Fibroblast of upper back skin (primary cell): ENCODE measurements at regions not wholly inside any gene's neighbourhood (a gene's known extent, or its start where the extent isn't known, plus 50 kb on each side); places are given as distances from the start of the nearest gene placed in this dataset.

ENCODE experiments used
- DNase-seq: peaks from one replicate; pipeline ENCODE4 v3.0.0-alpha.2; 2013

GRCh38 chr6:48713612-48714011, 602.6 kb upstream of the PTCHD4 start:
- DNase-seq: no peak

GRCh38 chr6:48706310-48706709, 595.3 kb upstream of the PTCHD4 start:
- DNase-seq: no peak

- DNase-seq: no peak
Measured at GRCh38 chr6:48701572-48701971, 590.6 kb upstream of the PTCHD4 start.

- DNase-seq: no peak
Measured at GRCh38 chr6:48695872-48696271, 584.9 kb upstream of the PTCHD4 start.

- no peak for DNase-seq
Measured at GRCh38 chr6:48691420-48691819, 580.4 kb upstream of the PTCHD4 start.

- DNase-seq: no peak
Measured at GRCh38 chr6:48689498-48689897, 578.5 kb upstream of the PTCHD4 start.

GRCh38 chr6:48678390-48678789, 567.4 kb upstream of the PTCHD4 start:
- no peak for DNase-seq

DNA sequence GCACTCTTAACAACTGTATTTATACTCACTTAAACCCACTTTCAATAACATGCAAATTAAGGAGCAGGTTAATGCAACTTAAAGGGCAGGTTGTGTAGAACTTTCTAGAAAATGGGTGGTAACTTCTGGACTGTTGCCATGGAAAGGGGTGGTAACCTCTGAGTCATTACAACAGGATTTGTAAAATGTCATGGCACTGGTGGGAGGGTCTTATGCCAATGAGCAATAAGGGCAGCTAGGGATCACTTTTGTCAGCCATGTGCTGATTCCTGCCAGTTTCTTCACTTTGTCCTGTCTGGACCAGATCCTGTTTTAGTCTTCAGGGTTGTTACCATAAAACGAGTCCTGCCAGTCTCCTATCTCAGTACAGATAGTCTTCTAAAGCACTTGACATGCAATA, 560.5 kb upstream of the PTCHD4 start:
- DNase-seq: no peak

DNA sequence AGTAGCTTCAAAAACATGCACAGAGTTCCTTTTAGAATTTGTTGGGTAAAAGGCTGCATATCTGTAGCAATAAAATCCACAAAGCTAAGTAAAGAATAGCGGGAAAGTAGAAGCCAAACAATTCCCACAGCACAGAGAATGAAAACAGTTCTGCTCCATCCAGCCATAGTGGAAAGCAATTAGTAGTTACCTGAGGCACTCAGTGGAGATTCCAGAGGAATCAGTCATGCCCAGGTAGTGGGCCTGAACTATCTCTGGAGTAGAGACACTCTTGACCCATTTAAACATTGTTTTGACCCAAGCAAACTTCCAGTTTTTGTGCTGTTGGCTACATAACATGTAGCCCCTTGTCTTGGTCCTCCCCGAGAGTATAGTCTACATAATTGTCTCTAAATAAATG, 559.5 kb upstream of the PTCHD4 start:
- no peak for DNase-seq

DNA sequence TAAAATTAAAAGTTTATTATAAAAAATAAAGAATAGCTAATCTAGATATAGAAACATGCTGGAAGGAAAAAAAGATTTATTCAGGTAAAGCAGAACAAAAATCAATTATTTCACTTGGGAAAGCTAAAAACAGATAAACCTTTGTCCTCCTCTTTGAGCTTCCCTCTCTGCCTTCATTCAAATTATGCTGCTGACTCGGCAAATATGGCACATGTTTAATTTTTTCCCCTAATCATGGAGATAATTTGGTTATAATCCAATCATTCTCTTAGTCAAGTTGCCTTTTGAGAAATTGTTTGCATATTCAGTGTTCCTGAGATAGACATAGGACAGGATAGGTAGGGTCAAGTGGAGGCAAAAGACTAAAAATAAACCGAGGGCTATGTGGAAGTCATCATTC, 556.8 kb upstream of the PTCHD4 start:
- no peak for DNase-seq

- DNase-seq: peak; percentile 80
Measured at GRCh38 chr6:48664826-48665225, 553.8 kb upstream of the PTCHD4 start.

GRCh38 chr6:48658915-48659314, 547.9 kb upstream of the PTCHD4 start:
- no peak for DNase-seq

- DNase-seq: peak; percentile 46
Measured at GRCh38 chr6:48641544-48641943, 530.5 kb upstream of the PTCHD4 start.

GRCh38 chr6:48638796-48639195, 527.8 kb upstream of the PTCHD4 start:
- peak; percentile 13 for DNase-seq

DNA sequence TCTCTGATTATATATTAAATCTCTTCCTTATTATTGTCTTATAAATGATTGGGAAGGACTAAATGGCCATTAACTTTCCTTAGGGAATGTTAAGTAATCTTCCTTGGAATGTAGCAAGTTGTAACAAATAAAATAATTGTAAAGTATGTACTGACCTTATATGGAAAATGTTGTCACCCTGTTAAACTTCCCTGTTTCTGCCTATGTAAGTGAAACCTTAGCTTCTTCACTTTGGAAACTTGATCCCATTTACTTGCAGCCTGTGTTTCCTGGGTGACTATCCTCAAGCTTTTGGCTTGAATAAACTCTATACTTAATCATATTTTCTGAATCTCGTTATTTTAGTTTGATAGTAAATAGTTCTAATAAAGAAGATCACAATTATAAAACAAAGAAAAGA, 519.5 kb upstream of the PTCHD4 start:
- no peak for DNase-seq

DNA sequence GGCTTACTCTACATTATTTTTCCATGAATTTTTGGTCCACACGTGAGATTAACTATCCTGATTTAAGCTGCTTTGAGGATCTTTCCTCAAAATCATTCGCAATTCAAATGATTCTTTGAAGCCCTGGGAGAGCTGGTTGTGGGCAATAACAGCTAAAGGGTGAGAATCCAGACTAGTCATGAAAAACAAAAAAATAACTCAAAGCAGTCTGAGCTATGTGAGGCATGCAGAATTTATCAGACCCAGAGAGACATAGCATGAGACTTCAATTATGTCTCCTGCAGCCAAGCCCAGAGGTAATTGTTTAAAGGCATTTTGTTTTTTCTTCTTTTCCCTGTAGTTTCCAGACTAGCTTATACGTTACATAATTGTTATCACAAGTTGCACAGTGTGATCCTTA, 517.3 kb upstream of the PTCHD4 start:
- peak; percentile 53 for DNase-seq

- DNase-seq: no peak
Measured at GRCh38 chr6:48626421-48626820, 515.4 kb upstream of the PTCHD4 start.

- no peak for DNase-seq
Measured at GRCh38 chr6:48624631-48625030, 513.6 kb upstream of the PTCHD4 start.

GRCh38 chr6:48619771-48620170, 508.8 kb upstream of the PTCHD4 start:
- DNase-seq: no peak

GRCh38 chr6:48615041-48615440, 504.0 kb upstream of the PTCHD4 start:
- DNase-seq: peak; percentile 14

DNA sequence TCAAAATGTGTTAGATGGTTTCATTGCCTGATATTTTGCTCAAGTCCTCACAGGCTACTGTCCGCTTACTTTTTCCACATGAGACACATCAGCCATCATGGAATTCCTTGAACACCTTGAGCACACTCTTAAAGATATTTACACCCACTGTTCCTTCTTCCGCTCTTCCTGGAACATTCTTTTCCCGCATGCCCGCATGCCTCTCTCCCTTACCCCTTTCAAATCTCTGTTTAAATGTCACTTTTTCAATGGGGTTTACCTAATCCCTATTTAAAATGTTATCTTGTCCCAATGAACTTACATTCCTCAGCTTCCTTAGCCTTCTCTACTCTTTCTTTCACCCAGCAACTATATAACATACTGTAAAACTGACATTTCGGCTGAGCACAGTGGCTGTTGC, 503.3 kb upstream of the PTCHD4 start:
- no peak for DNase-seq

- peak; percentile 21 for DNase-seq
Measured at GRCh38 chr6:48613231-48613949, 502.4 kb upstream of the PTCHD4 start.

- peak; percentile 51 for DNase-seq
Measured at GRCh38 chr6:48611332-48611731, 500.3 kb upstream of the PTCHD4 start.

- peak; percentile 26 for DNase-seq
Measured at GRCh38 chr6:48610846-48611245, 499.8 kb upstream of the PTCHD4 start.

DNA sequence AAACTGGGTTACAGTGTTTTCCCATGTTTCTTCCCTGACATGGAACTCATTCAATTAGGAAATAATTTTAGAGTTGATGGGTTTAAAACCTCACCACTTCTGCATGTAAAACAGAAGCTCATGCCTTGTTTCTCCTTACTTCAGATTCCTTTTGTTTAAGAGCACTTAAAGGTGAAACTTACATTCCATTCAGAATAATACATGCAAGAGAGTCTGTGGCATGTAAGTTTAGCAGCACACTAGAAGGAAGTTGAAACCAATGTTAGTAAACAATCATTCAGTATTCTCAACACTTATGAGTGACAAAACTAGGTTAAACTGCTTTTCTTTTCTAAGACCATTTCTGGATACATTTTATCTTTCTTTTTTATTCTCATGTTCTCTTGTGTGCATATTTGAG, 495.6 kb upstream of the PTCHD4 start:
- no peak for DNase-seq
